Mammary epithelial cell (primary cell): ENCODE measurements at regions not wholly inside any gene's neighbourhood (a gene's known extent, or its start where the extent isn't known, plus 50 kb on each side); places are given as distances from the start of the nearest gene placed in this dataset.

Experiments used
- CTCF ChIP-seq, 2 donors: IDR thresholded peaks in 1 of 2; conservative IDR thresholded peaks in 1 of 2; 2 replicates each; pipeline ENCODE4 v1.5.1; 2011 to 2012; ENCODE audit warnings: inconsistent platforms in 2 of 2, low read length in 2 of 2, mild to moderate bottlenecking in 2 of 2, control low read depth in 1 of 2, low read depth in 1 of 2; ENCODE audit not compliant: insufficient read depth in 1 of 2; ENCODE audit errors: extremely low read depth in 1 of 2
- EZH2 ChIP-seq: IDR thresholded peaks from 2 replicates; pipeline ENCODE4 v1.6.1; 2012; ENCODE audit warnings: low read length, inconsistent platforms, borderline replicate concordance

- no peak for TF ChIP-seq EZH2
- no peak for TF ChIP-seq CTCF (conservative IDR thresholded peaks at IDR 0.05 in 1 of 2, IDR thresholded peaks at IDR 0.05 in 1 of 2; ENCODE audit: extremely low read depth in 1 of 2, insufficient read depth in 1 of 2, low read depth in 1 of 2, low read length in 2 of 2)
These were observed 101.1 kb upstream of the IGLL5 start for GRCh38 chr22:22786301-22787115.
